ENCODE measurements at regions not wholly inside any gene's neighbourhood (a gene's known extent, or its start where the extent isn't known, plus 50 kb on each side); places are given as distances from the start of the nearest gene placed in this dataset.

DNA sequence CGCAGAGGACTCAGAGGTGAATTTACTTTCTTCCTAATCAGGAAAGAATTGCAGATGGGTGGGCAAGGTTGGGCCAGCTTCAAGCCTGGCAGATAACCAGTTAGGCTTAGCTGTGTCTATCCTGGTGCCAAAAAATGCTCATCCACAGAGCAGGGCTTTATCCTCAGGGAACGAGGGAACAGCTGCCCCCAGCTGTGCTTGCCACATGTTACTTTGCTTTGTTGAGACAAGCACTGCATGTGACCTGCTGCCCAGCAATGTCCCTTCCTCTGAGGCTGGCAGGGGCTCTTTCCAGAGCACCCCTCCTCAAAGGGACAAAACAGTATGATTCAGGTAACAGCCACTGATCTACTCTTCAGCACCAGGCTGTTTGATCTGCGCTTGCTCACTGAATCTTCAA lies 505.1 kb upstream of the USP24 start:
- no peak overlapping the region for H2BK120ac ChIP-seq (replicated peaks; ENCODE audit: low read depth, low read length)
- H2AK5ac ChIP-seq (ENCODE audit: low read depth, low read length) = no peak overlapping the region
- TF ChIP-seq EP300 (IDR thresholded peaks at IDR 0.05; ENCODE audit: borderline replicate concordance in 1 of 2, low read depth in 2 of 2, low read length in 2 of 2) (no peak), RBBP5 (IDR thresholded peaks at IDR 0.05; ENCODE audit: borderline replicate concordance, low read depth, low read length) (no peak), NANOG (IDR thresholded peaks at IDR 0.05; ENCODE audit: insufficient read depth, low read depth, low read length, poor library complexity, severe bottlenecking) (no peak)
- TF ChIP-seq, protein P1, sequence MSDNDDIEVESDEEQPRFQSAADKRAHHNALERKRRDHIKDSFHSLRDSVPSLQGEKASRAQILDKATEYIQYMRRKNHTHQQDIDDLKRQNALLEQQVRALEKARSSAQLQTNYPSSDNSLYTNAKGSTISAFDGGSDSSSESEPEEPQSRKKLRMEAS (IDR thresholded peaks at IDR 0.05) = peak; percentile 74
- TF ChIP-seq, protein P2, sequence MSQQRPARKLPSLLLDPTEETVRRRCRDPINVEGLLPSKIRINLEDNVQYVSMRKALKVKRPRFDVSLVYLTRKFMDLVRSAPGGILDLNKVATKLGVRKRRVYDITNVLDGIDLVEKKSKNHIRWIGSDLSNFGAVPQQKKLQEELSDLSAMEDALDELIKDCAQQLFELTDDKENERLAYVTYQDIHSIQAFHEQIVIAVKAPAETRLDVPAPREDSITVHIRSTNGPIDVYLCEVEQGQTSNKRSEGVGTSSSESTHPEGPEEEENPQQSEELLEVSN (IDR thresholded peaks at IDR 0.05) = peak; percentile 67
- H3K4me3 ChIP-seq (ENCODE audit: extremely low read depth in 1 of 4, insufficient read depth in 2 of 4, low read depth in 3 of 4, low read length in 4 of 4) = no peak overlapping the region
- no peak overlapping the region for H3K18ac ChIP-seq (ENCODE audit: extremely low read depth, low read length)
- no peak overlapping the region; the same call in 1 of the 2 replicates for H2BK12ac ChIP-seq (ENCODE audit: low read depth, low read length)
- no peaks in the 10 kb centered on the region for H3K36me3 ChIP-seq (ENCODE audit: control insufficient read depth in 2 of 4, insufficient read depth in 4 of 4, low read length in 3 of 4)
- no peak overlapping the region for H3K14ac ChIP-seq (ENCODE audit: insufficient read length)
- H3K4me2 ChIP-seq (ENCODE audit: insufficient read depth in 1 of 2, low read depth in 2 of 2, low read length in 2 of 2) = no peak overlapping the region
- WGBS, 2 experiments (ENCODE audit: extremely low coverage in 1 of 2, insufficient coverage in 1 of 2, insufficient read length in 1 of 2, insufficient replicate concordance in 2 of 2, low coverage in 1 of 2, low lambda C conversion rate in 2 of 2, missing lambda C conversion rate in 1 of 2) = 71% methylated on average over 3 of the region's 3 CpGs; no CpG with 5 or more reads in 1 of the 2 experiments
- no peaks in the 10 kb centered on the region for H4K20me1 ChIP-seq (replicated peaks in 1 of 2; ENCODE audit: control insufficient read depth in 1 of 2, insufficient read depth in 2 of 2, low read length in 2 of 2)
- H2BK15ac ChIP-seq (ENCODE audit: low read length) = no peak overlapping the region
- no peaks in the 10 kb centered on the region for H3K79me1 ChIP-seq (ENCODE audit: low read depth, low read length)
- no peak overlapping the region for H4K8ac ChIP-seq (ENCODE audit: extremely low read depth, insufficient read depth, low read length)
- H4K91ac ChIP-seq (replicated peaks; ENCODE audit: insufficient read length, low read length) = no peak overlapping the region
- H2AFZ ChIP-seq (ENCODE audit: low read length) = no peak overlapping the region
- no peak overlapping the region for H3K9ac ChIP-seq (replicated peaks in 1 of 4; ENCODE audit: extremely low read depth in 1 of 4, low read depth in 3 of 4, low read length in 3 of 4)
- no peaks in the 10 kb centered on the region for H3K27me3 ChIP-seq (replicated peaks in 1 of 4; ENCODE audit: control insufficient read depth in 3 of 4, extremely low read depth in 1 of 4, insufficient read depth in 3 of 4, low read length in 3 of 4)
- DNase-seq (ENCODE audit: low read depth in 1 of 2, low spot score in 2 of 2) = no peak
- H3K27ac ChIP-seq (ENCODE audit: low read depth, low read length) = no peak overlapping the region
- no peak overlapping the region for H3K4ac ChIP-seq (replicated peaks; ENCODE audit: insufficient read length, low read depth, low read length)
- H3K56ac ChIP-seq (replicated peaks; ENCODE audit: insufficient read length, low read depth, low read length) = no peak overlapping the region
- ChIA-PET POLR2A (ENCODE audit: partially characterized antibody) (no interaction called here), CTCF (ENCODE audit: partially characterized antibody) (interaction anchor here (1.6 kb wide), 1 partner anchor 19 kb away, joined by 10 read pairs; no protein-coding TSS in a partner anchor)
- no peak for FAIRE-seq
- no peaks in the 10 kb centered on the region for H3K23me2 ChIP-seq (ENCODE audit: low read depth, low read length)
- H2BK20ac ChIP-seq (ENCODE audit: low read length) = no peak overlapping the region; the same call in 1 of the 2 replicates
- H2BK5ac ChIP-seq (ENCODE audit: low read depth, low read length) = 0 out of 2 replicates have a peak overlapping the region, but pooled peaks have one; percentile 26
- no peaks in the 10 kb centered on the region for H3K9me3 ChIP-seq (ENCODE audit: insufficient read depth in 2 of 2, low read depth in 1 of 2, low read length in 1 of 2)
- H4K5ac ChIP-seq (ENCODE audit: insufficient read length, low read depth, low read length) = no peak overlapping the region
- no peaks in the 10 kb centered on the region for H3K79me2 ChIP-seq (ENCODE audit: control insufficient read depth in 1 of 2, insufficient read depth in 2 of 2, low read length in 2 of 2)
- H3K4me1 ChIP-seq (replicated peaks in 1 of 4; ENCODE audit: control insufficient read depth in 3 of 4, insufficient read depth in 4 of 4, low read length in 3 of 4) = peaks cover 0 to 16% (median 13%) of the 10 kb centered on the region in 4 experiments; a peak in 4 of 7 replicates
- H3K23ac ChIP-seq (ENCODE audit: insufficient read length) = no peak overlapping the region
